ENCODE measurements at regions not wholly inside any gene's neighbourhood (a gene's known extent, or its start where the extent isn't known, plus 50 kb on each side); places are given as distances from the start of the nearest gene placed in this dataset.
"Not testable (repeated sequence)": the region's sequence is repeated elsewhere in the genome, so short reads cannot be mapped to it uniquely, and the experiment has no call there.

DNA sequence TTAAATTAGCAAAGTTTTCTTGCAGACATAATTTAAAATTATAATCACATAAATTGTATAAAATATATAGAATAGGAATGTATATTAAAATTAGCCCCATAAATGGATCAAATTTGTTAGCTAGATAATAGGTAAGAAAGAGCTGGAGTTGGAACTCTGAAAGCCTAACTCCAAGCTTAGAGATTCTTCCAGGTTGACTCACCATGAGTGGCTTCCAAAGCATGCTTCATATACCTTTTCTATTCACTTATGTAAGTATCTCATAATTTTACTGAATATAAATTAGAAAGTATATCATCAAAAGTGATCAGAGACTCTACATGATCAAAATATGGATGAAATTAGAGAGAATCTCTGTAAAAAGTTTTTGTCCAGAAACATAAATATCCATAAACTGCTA is 320.7 kb upstream of the MAGI2 start:
- DNase-seq, result no peak

DNA sequence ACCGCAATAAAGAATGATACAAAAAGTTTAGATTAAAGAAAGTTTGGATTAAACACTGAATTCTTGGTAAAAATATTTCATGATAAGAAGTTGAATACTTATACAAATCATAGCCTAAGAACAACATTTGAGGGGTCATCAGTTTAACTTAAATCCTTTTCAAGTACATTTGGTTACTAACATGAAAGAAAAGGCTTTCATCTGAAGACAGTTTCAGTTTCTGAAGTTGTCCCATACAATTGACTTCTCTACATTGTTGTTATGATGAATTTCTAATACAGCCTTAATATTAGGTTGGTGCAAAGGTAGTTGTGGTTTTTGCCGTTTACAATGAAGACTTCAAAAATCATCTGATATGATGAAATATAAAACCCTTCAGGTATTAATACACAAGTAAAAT is 317.5 kb upstream of the MAGI2 start:
- DNase-seq, result no peak

DNA sequence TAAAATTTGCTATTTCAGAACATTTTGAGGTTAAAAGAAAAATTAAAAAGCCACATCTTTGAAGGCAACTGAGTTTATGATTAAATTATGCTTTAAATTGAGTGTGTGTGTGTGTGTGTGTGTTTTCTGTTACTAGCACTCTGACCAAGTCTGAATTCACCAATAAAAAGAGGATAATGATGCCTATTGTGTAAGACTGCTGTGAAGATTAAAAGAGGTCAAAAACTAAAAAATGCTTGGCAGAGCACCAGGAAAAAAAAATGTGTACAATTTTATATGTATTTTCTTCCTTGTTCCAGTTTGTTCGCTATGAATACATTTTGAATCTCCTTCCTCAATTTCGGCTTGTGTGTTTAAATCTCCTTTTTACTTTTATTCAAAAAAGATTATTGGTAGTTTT is 316.6 kb upstream of the MAGI2 start:
- DNase-seq, result no peak

DNA sequence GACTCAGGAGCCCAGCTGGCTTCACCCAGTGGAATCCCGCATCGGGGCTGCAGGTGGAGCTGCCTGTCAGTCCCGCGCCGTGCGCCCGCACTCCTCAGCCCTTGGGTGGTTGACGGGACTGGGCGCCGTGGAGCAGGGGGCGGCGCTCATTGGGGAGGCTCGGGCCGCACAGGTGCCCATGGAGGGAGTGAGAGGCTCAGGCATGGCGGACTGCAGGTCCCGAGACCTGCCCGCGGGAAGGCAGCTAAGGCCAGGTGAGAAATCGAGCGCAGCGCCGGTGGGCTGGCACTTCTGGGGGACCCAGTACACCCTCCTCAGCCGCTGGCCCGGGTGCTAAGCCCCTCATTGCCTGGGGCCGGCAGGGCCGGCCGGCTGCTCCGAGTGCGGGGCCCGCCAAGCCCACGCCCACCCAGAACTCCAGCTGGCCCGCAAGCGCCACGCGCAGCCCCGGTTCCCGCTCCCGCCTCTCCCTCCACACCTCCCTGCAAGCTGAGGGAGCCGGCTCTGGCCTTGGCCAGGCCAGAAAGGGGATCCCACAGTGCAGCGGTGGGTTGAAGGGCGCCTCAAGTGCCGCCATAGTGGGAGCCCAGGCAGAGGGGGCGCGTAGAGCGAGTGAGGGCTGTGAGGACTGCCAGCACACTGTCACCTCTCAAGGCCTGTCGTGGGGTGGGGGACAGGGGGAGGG is 314.6 kb upstream of the MAGI2 start:
- not testable (repeated sequence) for DNase-seq

DNA sequence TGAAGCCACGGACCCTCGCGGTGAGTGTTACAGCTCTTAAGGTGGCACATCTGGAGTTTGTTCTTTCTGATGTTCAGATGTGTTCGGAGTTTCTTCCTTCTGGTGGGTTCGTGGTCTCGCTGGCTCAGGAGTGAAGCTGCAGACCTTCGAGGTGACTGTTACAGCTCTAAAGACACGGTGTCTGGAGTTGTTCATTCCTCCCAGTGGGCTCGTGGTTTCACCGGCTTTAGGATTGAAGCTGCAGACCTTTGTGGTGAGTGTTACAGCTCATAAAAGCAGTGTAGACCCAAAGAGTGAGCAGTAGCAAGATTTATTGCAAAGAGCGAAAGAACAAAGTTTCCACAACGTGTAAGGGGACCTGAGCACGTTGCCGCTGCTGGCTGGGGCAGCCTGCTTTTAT is 313.7 kb upstream of the MAGI2 start:
- DNase-seq, result not testable (repeated sequence)

DNA sequence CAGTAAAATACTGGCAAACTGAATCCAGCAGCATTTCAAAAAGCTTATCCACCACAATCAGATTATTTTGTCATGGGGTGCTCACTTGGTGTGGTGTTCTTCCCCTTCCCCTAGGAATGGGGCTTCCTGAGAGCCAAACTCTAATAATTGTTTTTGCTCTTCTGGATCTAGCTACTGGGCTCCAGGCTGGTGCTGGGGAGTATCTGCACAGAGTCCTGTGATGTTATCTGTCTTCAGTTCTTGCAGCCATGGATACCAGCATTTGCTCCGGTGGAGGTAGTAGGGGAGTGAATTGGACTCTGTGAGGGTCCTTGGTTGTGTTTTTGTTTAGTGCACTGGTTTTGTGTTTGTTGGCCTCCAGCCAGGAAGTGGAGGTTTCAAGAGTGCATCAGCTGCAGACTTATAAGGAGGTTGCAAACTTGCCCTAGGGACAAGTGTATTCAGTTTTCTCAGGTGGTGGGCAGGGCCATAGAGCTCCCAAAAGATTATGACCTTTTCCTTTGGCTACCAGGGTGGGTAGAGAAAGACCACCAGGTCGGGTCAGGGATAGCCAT is 308.5 kb upstream of the MAGI2 start:
- no peak for DNase-seq

DNA sequence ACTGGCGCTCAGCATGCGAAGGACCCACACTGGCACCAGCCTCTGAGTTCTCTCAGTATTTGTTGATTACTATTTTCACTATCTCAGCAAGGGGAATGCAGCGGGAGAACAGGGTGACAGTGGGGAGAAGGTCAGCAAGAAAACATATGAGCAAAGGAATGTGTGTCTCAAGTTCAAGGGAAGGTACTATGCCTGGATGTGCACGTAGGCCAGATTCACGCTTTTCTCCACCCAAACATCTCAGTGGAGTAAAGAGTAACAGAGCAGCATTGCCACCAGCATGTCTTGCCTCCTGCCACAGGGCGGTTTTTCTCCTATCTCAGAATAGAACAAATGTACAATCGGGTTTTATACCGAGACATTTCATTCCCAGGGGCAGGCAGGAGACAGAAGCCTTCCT is 297.5 kb upstream of the MAGI2 start:
- not testable (repeated sequence) for DNase-seq

DNA sequence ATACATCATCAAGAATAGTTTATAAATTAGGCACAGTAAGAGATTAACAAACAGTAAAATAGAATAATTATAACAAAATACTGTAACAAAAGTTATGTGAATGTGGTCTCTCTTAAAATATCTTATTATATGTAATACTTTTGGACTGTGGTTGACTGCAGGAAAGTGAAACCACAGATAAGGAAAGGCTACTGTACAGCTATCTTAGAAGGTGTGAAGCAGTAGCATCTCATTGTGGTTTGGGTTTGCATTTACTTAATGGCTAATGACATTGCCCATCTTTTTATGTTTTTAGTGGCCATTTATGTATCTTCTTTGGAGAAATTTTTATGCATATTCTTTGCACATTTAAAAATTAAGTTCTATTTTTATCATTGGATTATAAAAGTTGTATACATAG is 296.4 kb upstream of the MAGI2 start:
- no peak for DNase-seq

DNA sequence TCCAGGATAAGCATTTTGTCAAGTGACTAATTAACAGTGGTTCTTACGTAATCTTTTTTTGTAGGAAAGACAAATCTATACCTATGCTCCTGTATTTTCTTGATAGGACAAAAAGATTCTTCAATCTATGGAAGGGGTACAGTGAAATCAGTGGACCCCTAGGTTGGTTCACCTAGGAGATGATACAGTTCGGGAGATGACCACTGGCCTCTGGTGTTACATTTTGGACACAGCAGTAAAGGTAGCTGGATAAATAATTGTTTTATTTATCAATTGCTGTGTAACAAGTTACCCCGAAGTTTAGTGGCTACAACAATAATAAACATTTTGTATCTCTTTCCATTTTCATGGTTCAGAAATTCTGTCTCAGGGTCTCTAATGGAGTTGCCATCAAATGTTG is 288.2 kb upstream of the MAGI2 start:
- DNase-seq, result no peak

DNA sequence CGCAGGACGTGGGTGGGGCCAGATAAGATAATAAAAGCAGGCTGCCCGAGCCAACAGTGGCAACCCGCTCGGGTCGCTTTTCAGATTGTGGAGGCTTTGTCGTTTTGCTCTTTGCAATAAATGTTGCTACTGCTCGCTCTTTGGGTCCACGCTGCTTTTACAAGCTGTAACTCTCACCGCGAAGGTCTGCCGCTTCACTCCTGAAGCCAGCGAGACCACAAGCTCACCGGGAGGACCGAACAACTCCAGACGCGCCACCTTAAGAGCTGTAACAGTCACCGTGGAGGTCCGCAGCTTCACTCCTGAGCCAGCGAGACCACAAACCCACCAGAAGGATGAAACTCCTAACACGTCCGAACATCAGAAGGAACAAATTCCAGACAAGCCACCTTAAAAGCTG is 286.6 kb upstream of the MAGI2 start:
- DNase-seq, result no peak

DNA sequence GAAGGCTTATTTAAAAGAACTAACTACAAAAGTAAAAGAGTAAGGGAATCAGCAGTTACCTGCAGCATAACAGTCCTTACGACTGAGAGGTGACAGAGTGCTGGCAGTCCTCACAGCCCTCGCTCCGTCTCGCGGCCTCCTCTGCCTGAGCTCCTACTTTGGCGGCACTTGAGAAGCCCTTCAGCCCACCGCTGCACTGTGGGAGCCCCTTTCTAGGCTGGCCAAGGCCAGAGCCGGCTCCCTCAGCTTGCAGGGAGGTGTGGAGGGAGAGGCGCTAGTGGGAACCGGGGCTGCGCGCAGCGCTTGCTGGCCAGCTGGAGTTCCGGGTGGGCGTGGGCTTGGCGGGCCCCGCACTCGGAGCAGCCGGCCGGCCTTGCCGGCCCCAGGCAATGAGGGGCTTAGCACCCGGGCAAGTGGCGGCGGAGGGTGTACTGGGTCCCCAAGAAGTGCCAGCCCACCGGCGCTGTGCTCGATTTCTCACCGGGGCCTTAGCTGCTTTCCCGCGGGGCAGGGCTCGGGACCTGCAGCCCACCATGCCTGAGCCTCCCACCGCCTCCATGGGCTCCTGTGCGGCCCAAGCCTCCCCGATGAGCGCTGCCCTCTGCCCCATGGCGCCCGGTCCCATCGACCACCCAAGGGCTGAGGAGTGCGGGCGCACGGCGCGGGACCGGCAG is 285.7 kb upstream of the MAGI2 start:
- not testable (repeated sequence) for DNase-seq

DNA sequence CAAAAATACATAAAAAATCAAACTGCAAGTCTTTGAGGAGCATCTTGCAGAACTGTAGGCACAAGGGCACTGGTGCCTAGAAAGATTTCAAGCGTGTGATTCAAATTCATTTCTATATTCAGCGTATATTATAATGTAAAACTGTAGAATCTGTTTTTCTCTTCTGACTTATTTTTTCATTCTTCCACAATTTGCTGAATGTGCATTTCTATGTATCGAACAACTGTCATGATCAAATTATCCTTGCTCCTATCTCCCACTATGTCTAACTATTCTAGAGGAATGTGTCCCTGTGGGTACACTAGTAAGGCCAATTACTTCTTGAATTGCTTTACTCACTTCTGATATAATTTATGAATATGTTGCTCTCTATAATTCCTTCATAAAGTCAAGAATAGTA is 283.0 kb upstream of the MAGI2 start:
- no peak for DNase-seq

DNA sequence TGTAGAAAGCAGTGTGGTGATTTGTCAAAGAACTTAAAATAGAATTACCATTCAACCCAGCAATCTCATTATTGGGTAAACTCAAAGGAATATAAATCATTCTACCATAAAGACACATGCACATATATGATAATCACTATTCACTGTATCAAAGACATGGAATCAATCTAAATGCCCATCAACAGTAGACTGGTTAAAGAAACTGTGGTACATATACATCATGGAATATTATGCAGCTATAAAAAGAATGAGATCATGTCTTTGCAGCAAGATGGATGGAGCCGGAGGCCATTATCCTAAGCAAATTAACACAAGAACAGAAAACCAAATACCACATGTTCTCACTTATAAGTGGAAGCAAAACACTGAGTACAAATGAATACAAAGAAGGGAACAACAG is 281.5 kb upstream of the MAGI2 start:
- DNase-seq, result no peak

DNA sequence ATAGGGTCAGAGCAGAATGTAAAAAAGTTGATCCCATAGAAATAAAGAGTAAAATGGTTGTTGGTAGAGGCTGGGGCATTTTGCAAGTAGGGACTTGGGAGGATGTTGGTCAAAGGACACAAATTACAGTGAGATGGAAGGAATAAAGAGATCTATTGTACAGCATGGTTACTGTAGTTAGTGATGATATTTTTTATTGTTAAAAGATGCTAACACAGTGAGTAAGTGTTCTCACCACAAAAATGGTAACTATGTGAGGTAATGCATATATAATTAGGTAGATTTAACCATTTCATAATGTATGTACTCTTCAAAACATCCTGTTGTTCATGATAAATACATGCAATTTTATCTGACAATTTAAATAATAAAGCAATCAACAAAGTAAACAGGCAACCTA is 280.7 kb upstream of the MAGI2 start:
- DNase-seq, result no peak

DNA sequence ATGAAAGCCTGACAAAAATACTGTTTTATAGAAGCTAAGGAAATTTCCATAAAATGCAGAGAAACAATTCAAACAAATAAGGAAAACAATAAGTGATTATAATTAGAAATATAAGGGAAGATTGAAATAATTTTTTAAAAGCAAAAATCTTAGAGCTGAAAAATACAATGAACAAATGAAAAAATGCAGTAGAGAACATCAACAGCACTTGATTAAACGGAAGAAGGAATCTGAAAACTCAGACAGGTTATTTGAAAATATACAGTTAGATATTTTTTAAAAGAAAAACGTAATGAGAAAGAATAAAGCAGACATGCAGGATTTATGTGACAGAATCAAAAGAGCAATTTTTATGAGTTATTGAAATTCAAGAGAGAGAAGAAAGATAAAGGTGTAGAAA is 279.1 kb upstream of the MAGI2 start:
- no peak for DNase-seq

DNA sequence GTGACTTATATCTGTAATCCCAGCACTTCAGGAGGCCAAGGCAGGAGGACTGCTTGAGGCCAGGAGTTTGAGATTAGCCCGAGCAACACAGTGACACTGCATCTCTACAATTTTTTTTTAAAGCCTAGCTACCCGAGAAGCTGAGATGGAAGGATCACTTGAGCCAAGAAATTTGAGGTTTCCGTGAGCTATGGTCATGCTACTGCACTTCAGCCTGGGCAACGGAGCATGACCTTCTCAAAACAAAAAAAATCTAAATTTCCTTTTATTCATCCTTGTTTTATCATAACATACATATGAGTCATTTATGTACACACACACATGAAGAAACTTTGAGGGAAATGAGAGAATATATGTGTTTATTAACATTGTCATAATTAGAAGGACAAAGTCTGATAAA is 277.5 kb upstream of the MAGI2 start:
- DNase-seq, result no peak

DNA sequence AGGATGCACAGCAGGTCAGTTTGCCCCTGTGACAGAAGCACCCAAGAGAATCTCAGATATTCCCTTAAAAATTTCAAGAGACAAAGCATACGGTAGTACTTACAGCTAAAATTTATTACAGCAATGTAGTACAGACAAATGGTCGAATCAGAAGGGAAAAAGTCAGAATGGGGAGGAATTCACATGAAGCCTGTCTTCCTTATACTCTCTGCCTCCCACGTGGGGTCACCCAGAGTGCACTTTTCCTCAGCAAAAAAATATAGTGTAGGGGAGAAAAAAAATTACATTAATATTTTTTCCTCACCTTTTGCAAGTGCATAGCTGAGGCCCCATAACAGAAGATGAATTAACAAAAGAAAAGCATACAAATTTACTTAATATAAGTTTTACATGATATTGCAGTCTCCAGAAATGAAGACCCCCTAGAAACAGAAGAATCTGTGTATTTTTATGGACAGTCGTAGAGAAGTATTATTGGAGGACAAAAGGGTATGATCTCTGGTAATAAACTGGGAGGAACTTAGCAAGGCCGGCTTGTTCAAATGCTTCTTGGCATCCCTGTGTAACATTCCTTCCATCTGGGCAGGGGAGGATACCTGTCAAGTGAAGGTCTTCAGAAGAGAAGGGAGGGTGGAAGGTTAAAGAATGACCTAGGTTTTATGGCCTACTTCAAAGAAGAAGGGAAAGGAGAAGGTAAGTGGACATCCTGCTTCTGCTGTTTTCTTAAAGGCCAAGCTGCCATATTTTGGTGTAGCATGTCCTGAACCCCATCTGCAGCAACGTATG is 270.6 kb upstream of the MAGI2 start:
- DNase-seq, result no peak

DNA sequence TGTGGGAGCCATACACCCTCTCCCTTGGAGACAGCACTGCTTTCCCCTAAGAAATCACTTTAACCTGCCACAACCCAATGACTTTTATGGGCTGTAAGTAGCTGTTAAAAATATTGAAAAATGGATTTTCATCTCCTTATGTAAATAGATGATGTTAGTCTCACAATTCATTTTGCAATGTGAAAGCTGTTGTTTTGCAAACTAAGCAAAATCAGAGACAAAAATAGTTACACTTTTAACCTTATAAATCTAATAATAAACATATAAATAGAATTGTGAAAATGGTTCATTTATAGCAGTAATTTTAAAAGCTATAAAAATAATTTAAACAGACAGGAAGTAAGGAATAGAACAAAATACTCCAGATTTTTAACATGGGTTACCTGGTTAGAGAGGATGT is 268.8 kb upstream of the MAGI2 start:
- no peak for DNase-seq

DNA sequence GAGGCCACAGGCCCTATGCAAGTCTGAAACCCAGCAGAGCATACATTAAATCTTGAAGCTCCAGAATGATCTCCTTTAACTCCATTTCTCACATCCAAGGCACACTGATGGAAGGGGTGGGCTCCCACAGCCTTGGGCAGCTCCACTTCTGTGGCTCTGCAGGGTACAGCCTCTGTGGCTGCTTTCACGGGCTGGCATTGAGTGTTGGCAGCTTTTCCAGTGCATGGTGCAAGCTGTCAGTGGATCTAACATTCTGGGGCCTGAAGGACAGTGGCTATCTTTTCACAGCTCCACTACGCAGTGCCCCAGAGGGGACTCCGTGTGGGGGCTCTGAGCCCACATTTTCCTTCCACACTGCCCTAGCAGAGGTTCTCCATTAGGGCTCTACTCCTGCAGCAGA is 265.7 kb upstream of the MAGI2 start:
- no peak for DNase-seq

DNA sequence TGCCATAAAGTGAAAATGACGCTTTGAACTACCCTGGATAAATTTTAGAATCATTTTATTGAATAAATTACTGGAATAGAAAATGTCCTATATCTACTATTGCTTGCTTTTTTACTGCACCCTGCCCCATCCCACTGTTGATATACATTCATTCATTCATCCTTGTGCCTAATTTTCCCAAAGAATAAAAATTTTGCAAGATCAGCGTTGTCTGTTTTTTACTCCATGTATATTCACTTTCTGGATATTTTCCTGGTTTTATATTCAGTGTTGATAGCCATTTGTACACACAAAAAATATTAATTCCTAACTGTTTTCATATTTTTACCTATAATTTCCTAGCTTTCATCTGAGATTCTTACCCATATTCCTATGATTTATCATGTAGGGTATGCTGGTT is 262.9 kb upstream of the MAGI2 start:
- DNase-seq, result no peak

DNA sequence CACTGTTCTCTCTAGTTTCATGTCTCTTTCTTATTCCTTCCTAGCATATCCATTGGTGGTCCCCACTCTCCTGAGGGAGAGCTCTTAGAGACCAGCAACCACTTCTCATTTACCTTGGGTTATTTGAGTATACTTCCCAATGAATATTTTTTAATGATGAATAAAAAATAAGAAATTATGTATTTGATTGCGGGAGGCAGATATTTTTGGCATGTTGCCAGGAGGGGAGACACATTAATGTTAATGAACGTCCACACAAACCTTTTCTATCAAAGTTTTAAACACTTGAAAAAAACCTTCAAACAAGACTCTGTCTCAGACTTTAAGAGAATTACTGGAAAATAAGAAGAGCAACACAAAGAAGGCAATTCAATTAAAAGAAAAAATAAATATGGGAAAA is 260.6 kb upstream of the MAGI2 start:
- no peak for DNase-seq

DNA sequence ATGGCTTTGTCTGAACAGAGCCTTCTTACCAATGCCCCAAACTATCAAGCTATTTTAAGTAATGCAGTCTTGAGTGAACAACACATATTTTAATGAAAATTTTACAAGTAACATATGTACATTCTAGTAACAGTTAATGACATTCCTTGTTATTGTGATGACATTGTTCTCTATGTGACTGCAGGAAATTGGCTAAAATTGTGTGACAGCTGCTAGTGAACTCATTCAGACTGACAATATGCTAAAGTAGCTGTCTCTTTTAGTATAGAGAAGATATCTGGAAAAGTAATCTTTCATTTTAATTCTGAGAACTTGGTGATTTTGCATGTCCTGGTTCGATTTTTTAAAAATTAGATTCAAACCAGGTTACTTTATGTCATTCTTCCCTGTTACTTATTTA is 259.8 kb upstream of the MAGI2 start:
- DNase-seq, result no peak

DNA sequence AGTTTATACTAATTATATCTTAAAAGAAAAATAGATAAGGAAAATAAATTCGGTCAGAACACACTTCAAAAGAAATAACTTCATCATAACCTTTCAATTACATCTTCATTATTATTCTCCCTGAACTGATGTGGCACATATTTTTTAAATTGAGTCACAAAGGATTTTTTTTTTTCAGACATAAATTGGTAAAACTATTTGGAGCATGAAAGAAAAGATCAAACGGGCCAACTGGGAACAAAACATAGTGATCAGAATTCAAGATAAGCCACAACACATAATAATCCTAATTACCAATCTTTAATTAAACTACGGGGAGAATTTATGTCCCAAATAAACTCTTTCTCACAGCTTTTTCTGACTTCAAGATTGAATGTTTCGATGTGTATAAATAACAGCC is 258.2 kb upstream of the MAGI2 start:
- DNase-seq, result no peak

Measured in activated CD4-positive, alpha-beta T cell treated with anti-CD3 and anti-CD28 coated beads, Interleukin-2, Interleukin-6, amounts not matched to agents 100 ng/mL and 50 ng/mL, durations not matched to agents 16 hours and 8 hours (primary cell).